ENCODE measurements at regions not wholly inside any gene's neighbourhood (a gene's known extent, or its start where the extent isn't known, plus 50 kb on each side); places are given as distances from the start of the nearest gene placed in this dataset.

- TF ChIP-seq CTCF (conservative IDR thresholded peaks at IDR 0.05 in 1 of 2, IDR thresholded peaks at IDR 0.05 in 1 of 2; ENCODE audit: extremely low read depth in 1 of 2, insufficient read depth in 1 of 2, low read depth in 1 of 2, low read length in 2 of 2) (no peak), EZH2 (IDR thresholded peaks at IDR 0.05; ENCODE audit: borderline replicate concordance, low read length) (no peak)
Measured at GRCh38 chr9:134226221-134226930, 62.0 kb upstream of the RNU6ATAC start.
